ENCODE measurements at regions not wholly inside any gene's neighbourhood (a gene's known extent, or its start where the extent isn't known, plus 50 kb on each side); places are given as distances from the start of the nearest gene placed in this dataset.

GRCh38 chr6:90719321-90720195, 132.7 kb upstream of the MAP3K7 start:
- Histone ChIP-seq H3K27me3 (no peaks in the 10 kb centered on the region), H3K36me3 (no peaks in the 10 kb centered on the region), H3K4me3 (no peak overlapping the region), H3K4me1 (no peaks in the 10 kb centered on the region), H3K9me3 (no peaks in the 10 kb centered on the region), H3K27ac (no peak overlapping the region)
- intact Hi-C loops (cut with DNase I), result no loop called here
- no peak for TF ChIP-seq CTCF (IDR thresholded peaks at IDR 0.05)
- DNase-seq, result no peak
- no peak for ATAC-seq

- ATAC-seq, result no peak
- intact Hi-C loops (cut with DNase I), result no loop called here
- Histone ChIP-seq H3K9me3 (no peaks in the 10 kb centered on the region), H3K4me3 (no peak overlapping the region), H3K4me1 (no peaks in the 10 kb centered on the region), H3K36me3 (no peaks in the 10 kb centered on the region), H3K27me3 (no peaks in the 10 kb centered on the region), H3K27ac (no peak overlapping the region)
- no peak for TF ChIP-seq CTCF (IDR thresholded peaks at IDR 0.05)
- DNase-seq, result no peak
Measured at GRCh38 chr6:90716376-90716775, 129.5 kb upstream of the MAP3K7 start.

GRCh38 chr6:90715093-90715655, 128.3 kb upstream of the MAP3K7 start:
- intact Hi-C loops (cut with DNase I), result no loop called here

GRCh38 chr6:90714319-90714718, 127.4 kb upstream of the MAP3K7 start:
- intact Hi-C loops (cut with DNase I), result no loop called here

More at GRCh38 chr6:90715093-90715655, 128.3 kb upstream of the MAP3K7 start:
- Histone ChIP-seq H3K4me1 (no peaks in the 10 kb centered on the region), H3K36me3 (no peaks in the 10 kb centered on the region), H3K9me3 (no peaks in the 10 kb centered on the region), H3K27me3 (no peaks in the 10 kb centered on the region), H3K4me3 (no peak overlapping the region), H3K27ac (no peak overlapping the region)
- ATAC-seq (no peak), DNase-seq (no peak)
- no peak for TF ChIP-seq CTCF (IDR thresholded peaks at IDR 0.05)

GRCh38 chr6:90712114-90712513, 125.2 kb upstream of the MAP3K7 start:
- TF ChIP-seq CTCF (IDR thresholded peaks at IDR 0.05), result no peak
- no peaks in the 10 kb centered on the region for H3K27me3 ChIP-seq
- H3K27ac ChIP-seq, result no peak overlapping the region
- no peaks in the 10 kb centered on the region for H3K9me3 ChIP-seq
- DNase-seq (no peak), ATAC-seq (peak; percentile 41)
- no peaks in the 10 kb centered on the region for H3K36me3 ChIP-seq
- intact Hi-C loops (cut with DNase I), result no loop called here
- H3K4me1 ChIP-seq, result no peaks in the 10 kb centered on the region
- no peak overlapping the region for H3K4me3 ChIP-seq

More at GRCh38 chr6:90714319-90714718, 127.4 kb upstream of the MAP3K7 start:
- DNase-seq (no peak), ATAC-seq (no peak)
- H3K27me3 ChIP-seq, result no peaks in the 10 kb centered on the region
- H3K27ac ChIP-seq, result no peak overlapping the region
- no peak overlapping the region for H3K4me3 ChIP-seq
- H3K9me3 ChIP-seq, result no peaks in the 10 kb centered on the region
- H3K4me1 ChIP-seq, result no peaks in the 10 kb centered on the region
- TF ChIP-seq CTCF (IDR thresholded peaks at IDR 0.05), result no peak
- H3K36me3 ChIP-seq, result no peaks in the 10 kb centered on the region

Measured in upper lobe of right lung (tissue), 1 donor.